ENCODE measurements at regions not wholly inside any gene's neighbourhood (a gene's known extent, or its start where the extent isn't known, plus 50 kb on each side); places are given as distances from the start of the nearest gene placed in this dataset.

DNA sequence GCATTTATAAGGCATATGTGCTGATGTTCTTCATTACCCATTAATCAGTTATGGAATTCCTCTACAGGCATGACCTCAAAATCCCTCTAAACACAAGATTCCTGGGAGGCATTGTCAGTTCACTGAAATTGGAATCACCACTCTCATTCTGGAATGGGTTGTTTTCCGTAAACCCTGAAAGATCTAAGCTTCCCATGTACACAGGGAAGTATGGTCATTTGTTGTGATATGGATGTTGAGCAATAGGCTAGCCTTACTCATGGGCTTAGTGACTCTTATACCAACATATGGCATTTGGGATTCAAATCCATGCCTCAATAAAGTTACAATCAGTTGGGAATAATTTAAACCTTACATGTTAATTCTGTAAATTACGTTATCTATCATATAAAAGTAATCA lies 258.0 kb downstream of the XPNPEP1 start:
- TF ChIP-seq, protein P1, sequence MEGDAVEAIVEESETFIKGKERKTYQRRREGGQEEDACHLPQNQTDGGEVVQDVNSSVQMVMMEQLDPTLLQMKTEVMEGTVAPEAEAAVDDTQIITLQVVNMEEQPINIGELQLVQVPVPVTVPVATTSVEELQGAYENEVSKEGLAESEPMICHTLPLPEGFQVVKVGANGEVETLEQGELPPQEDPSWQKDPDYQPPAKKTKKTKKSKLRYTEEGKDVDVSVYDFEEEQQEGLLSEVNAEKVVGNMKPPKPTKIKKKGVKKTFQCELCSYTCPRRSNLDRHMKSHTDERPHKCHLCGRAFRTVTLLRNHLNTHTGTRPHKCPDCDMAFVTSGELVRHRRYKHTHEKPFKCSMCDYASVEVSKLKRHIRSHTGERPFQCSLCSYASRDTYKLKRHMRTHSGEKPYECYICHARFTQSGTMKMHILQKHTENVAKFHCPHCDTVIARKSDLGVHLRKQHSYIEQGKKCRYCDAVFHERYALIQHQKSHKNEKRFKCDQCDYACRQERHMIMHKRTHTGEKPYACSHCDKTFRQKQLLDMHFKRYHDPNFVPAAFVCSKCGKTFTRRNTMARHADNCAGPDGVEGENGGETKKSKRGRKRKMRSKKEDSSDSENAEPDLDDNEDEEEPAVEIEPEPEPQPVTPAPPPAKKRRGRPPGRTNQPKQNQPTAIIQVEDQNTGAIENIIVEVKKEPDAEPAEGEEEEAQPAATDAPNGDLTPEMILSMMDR (IDR thresholded peaks at IDR 0.05) = no peak
- no peak for TF ChIP-seq SIN3A (IDR thresholded peaks at IDR 0.05; ENCODE audit: borderline replicate concordance, insufficient read depth, low read depth, low read length)
- TF ChIP-seq, protein P2, sequence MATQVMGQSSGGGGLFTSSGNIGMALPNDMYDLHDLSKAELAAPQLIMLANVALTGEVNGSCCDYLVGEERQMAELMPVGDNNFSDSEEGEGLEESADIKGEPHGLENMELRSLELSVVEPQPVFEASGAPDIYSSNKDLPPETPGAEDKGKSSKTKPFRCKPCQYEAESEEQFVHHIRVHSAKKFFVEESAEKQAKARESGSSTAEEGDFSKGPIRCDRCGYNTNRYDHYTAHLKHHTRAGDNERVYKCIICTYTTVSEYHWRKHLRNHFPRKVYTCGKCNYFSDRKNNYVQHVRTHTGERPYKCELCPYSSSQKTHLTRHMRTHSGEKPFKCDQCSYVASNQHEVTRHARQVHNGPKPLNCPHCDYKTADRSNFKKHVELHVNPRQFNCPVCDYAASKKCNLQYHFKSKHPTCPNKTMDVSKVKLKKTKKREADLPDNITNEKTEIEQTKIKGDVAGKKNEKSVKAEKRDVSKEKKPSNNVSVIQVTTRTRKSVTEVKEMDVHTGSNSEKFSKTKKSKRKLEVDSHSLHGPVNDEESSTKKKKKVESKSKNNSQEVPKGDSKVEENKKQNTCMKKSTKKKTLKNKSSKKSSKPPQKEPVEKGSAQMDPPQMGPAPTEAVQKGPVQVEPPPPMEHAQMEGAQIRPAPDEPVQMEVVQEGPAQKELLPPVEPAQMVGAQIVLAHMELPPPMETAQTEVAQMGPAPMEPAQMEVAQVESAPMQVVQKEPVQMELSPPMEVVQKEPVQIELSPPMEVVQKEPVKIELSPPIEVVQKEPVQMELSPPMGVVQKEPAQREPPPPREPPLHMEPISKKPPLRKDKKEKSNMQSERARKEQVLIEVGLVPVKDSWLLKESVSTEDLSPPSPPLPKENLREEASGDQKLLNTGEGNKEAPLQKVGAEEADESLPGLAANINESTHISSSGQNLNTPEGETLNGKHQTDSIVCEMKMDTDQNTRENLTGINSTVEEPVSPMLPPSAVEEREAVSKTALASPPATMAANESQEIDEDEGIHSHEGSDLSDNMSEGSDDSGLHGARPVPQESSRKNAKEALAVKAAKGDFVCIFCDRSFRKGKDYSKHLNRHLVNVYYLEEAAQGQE (IDR thresholded peaks at IDR 0.05; ENCODE audit: insufficient read depth in 1 of 2, low read depth in 2 of 2, low read length in 1 of 2) = no peak
- no peak for TF ChIP-seq POLR2AphosphoS5 (IDR thresholded peaks at IDR 0.05; ENCODE audit: low read depth, low read length)

All from Panc1 (cell line).